DMS79 treated with DMSO at 0.1 percent for 48 hours (cell line): ENCODE measurements at regions not wholly inside any gene's neighbourhood (a gene's known extent, or its start where the extent isn't known, plus 50 kb on each side); places are given as distances from the start of the nearest gene placed in this dataset.
A peak's percentile ranks its signal among the peaks of the same experiment; 100 is the strongest.

Experiments used
- DNase-seq: peaks from one replicate; lab custom pipeline; 2025; lab: John Stamatoyannopoulos, UW

- DNase-seq, result no peak
Observed at GRCh38 chr1:13878021-13878420, 178.0 kb downstream of the PRDM2 start.

- no peak for DNase-seq
Observed at GRCh38 chr1:13878451-13878850, 178.5 kb downstream of the PRDM2 start.

GRCh38 chr1:13881385-13882088 lies 181.5 kb downstream of the PRDM2 start:
- DNase-seq, result no peak

- no peak for DNase-seq
Observed at GRCh38 chr1:13888351-13888986, 188.5 kb downstream of the PRDM2 start.

GRCh38 chr1:13889495-13889894 lies 189.5 kb downstream of the PRDM2 start:
- no peak for DNase-seq

- DNase-seq, result no peak
Observed at GRCh38 chr1:13890766-13891165, 190.8 kb downstream of the PRDM2 start.

- DNase-seq, result no peak
Observed at GRCh38 chr1:13892198-13892597, 192.2 kb downstream of the PRDM2 start.

- peak; percentile 32 for DNase-seq
Observed at GRCh38 chr1:13892671-13893325, 192.8 kb downstream of the PRDM2 start.

GRCh38 chr1:13893409-13893821 lies 193.4 kb downstream of the PRDM2 start:
- peak; percentile 57 for DNase-seq

GRCh38 chr1:13896932-13897331 lies 196.9 kb downstream of the PRDM2 start:
- peak; percentile 34 for DNase-seq

GRCh38 chr1:13898406-13898805 lies 198.4 kb downstream of the PRDM2 start:
- no peak for DNase-seq

- no peak for DNase-seq
Observed at GRCh38 chr1:13899856-13900255, 199.9 kb downstream of the PRDM2 start.

GRCh38 chr1:13900583-13900982 lies 200.6 kb downstream of the PRDM2 start:
- DNase-seq, result no peak

- DNase-seq, result peak; percentile 78
Observed at GRCh38 chr1:13901039-13901438, 201.1 kb downstream of the PRDM2 start.

- DNase-seq, result no peak
Observed at GRCh38 chr1:13901597-13901996, 201.6 kb downstream of the PRDM2 start.

- DNase-seq, result peak; percentile 93
Observed at GRCh38 chr1:13908128-13908527, 208.1 kb downstream of the PRDM2 start.

GRCh38 chr1:13911697-13912619 lies 212.0 kb downstream of the PRDM2 start:
- DNase-seq, result peak; percentile 83

GRCh38 chr1:13913396-13913795 lies 213.4 kb downstream of the PRDM2 start:
- no peak for DNase-seq

- DNase-seq, result no peak
Observed at GRCh38 chr1:13916530-13916929, 216.5 kb downstream of the PRDM2 start.

GRCh38 chr1:13917607-13918006 lies 217.6 kb downstream of the PRDM2 start:
- DNase-seq, result no peak

GRCh38 chr1:13918862-13919261 lies 218.9 kb downstream of the PRDM2 start:
- no peak for DNase-seq

GRCh38 chr1:13921190-13921589 lies 221.2 kb downstream of the PRDM2 start:
- DNase-seq, result no peak
